ENCODE measurements at regions not wholly inside any gene's neighbourhood (a gene's known extent, or its start where the extent isn't known, plus 50 kb on each side); places are given as distances from the start of the nearest gene placed in this dataset.

GRCh38 chr15:39125904-39126303, 455.0 kb upstream of the THBS1 start:
- TF ChIP-seq CTCF (IDR thresholded peaks at IDR 0.05; ENCODE audit: poor library complexity, severe bottlenecking): peak; percentile 44
- no peak for TF ChIP-seq EP300 (conservative IDR thresholded peaks at IDR 0.05; ENCODE audit: poor library complexity, severe bottlenecking)
- no peak for TF ChIP-seq REST (IDR thresholded peaks at IDR 0.05; ENCODE audit: borderline replicate concordance)
- no peak for TF ChIP-seq POLR2AphosphoS5 (IDR thresholded peaks at IDR 0.05)
- no peak for TF ChIP-seq EZH2 (IDR thresholded peaks at IDR 0.05; ENCODE audit: borderline replicate concordance, insufficient read depth, low read length, poor library complexity, severe bottlenecking)
- TF ChIP-seq MXI1 (conservative IDR thresholded peaks at IDR 0.05; ENCODE audit: poor library complexity, severe bottlenecking): no peak
- TF ChIP-seq TAF1 (IDR thresholded peaks at IDR 0.05; ENCODE audit: low read depth): no peak
- peak; percentile 21 for TF ChIP-seq RAD21 (conservative IDR thresholded peaks at IDR 0.05)
